Right lobe of liver (tissue), 6 donors: ENCODE measurements at regions not wholly inside any gene's neighbourhood (a gene's known extent, or its start where the extent isn't known, plus 50 kb on each side); places are given as distances from the start of the nearest gene placed in this dataset.

ENCODE experiments used
- ATAC-seq, 4 donors: fragments of 200-7000 bp; cut with Tn5 transposase; one replicate each; pipeline ENCODE4 v1.9.1; 2020; ENCODE audit warnings: mild to moderate bottlenecking in 4 of 4, moderate library complexity in 4 of 4
- DNase-seq, 3 donors: peaks; one replicate each; pipeline ENCODE4 v3.0.0-alpha.2; 2020
- H3K27ac ChIP-seq, 3 donors: fragments of 200-600 bp; one replicate each; pipeline ENCODE4 v1.8.0; 2022
- H3K27me3 ChIP-seq, 2 donors: fragments of 200-600 bp; one replicate each; pipeline ENCODE4 v1.8.0; 2022
- H3K36me3 ChIP-seq, 4 donors: fragments of 200-600 bp; sonication (generic) in 1 of 4; one replicate each; pipeline versions ENCODE4 v1.5.1 to v1.8.0; 2017 to 2022; ENCODE audit warnings: control low read depth in 1 of 4
- H3K4me1 ChIP-seq, 4 donors: fragments of 200-600 bp; sonication (generic) in 1 of 4; one replicate each; pipeline versions ENCODE4 v1.5.1 to v1.8.0; 2017 to 2022; ENCODE audit warnings: control low read depth in 1 of 4
- H3K4me3 ChIP-seq, 3 donors: fragments of 200-600 bp; one replicate each; pipeline ENCODE4 v1.8.0; 2022
- H3K9me3 ChIP-seq, 4 donors: fragments of 200-600 bp; sonication (generic) in 1 of 4; one replicate each; pipeline versions ENCODE4 v1.5.1 to v1.8.0; 2017 to 2022; ENCODE audit warnings: control low read depth in 1 of 4
- CTCF ChIP-seq, 4 donors: fragments of 200-600 bp in 3 of 4; fragments of 450-650 bp in 1 of 4; IDR thresholded peaks; one replicate each; pipeline versions ENCODE4 v1.5.1 to v1.8.0; 2016 to 2022; ENCODE audit warnings: antibody characterized with exemption in 4 of 4, mild to moderate bottlenecking in 2 of 4
- POLR2A ChIP-seq: fragments of 450-650 bp; IDR thresholded peaks from one replicate; pipeline ENCODE4 v1.6.1; 2017; ENCODE audit warnings: antibody characterized with exemption, mild to moderate bottlenecking
- WGBS: methylation state at CpG from one replicate; pipeline ENCODE4 v1.1.6; 2018; ENCODE audit warnings: low coverage, low lambda C conversion rate; ENCODE audit not compliant: insufficient coverage; ENCODE audit errors: missing lambda C conversion rate; 5-methylcytosine and 5-hydroxymethylcytosine counted together
- intact Hi-C, 2 donors: fragments of 100-400 bp; cut with DNase I; formaldehyde crosslinking; loops; one replicate each; pipeline versions ENCODE4 v1.11.2 to v1.14.1; 2022
- donor health status: DM: no; HTN: yes; CAD: no.
- donor health status: DM: no; HTN: no; CAD: no.
- donor health status: DM: no; HTN: no; CAD: no.
- donor health status: DM: no; HTN: yes; CAD: no.
- donor health status: DM: no; HTN: yes; CAD: no.

GRCh38 chr1:185654952-185655314, 79.3 kb upstream of the HMCN1 start:
- no peak for DNase-seq
- Histone ChIP-seq H3K27ac (no peak overlapping the region), H3K36me3 (no peaks in the 10 kb centered on the region), H3K27me3 (no peaks in the 10 kb centered on the region), H3K4me1 (no peaks in the 10 kb centered on the region), H3K9me3 (no peaks in the 10 kb centered on the region), H3K4me3 (no peak overlapping the region)
- ATAC-seq: no peak
- TF ChIP-seq POLR2A: no peak
- no peak for TF ChIP-seq CTCF (IDR thresholded peaks at IDR 0.05)
- intact Hi-C loops: no loop called here

- Histone ChIP-seq H3K27me3 (no peaks in the 10 kb centered on the region), H3K4me3 (no peak overlapping the region), H3K27ac (no peak overlapping the region), H3K36me3 (no peaks in the 10 kb centered on the region), H3K4me1 (no peaks in the 10 kb centered on the region), H3K9me3 (no peaks in the 10 kb centered on the region)
- DNase-seq (no peak), ATAC-seq (peak in 1 of 4 donors; percentile 35)
- 80% methylated on average over 4 of the region's 4 CpGs for WGBS
- no peak for TF ChIP-seq CTCF (IDR thresholded peaks at IDR 0.05)
- no peak for TF ChIP-seq POLR2A
- intact Hi-C loops: no loop called here
Measured at GRCh38 chr1:185654199-185654951, 79.8 kb upstream of the HMCN1 start.

GRCh38 chr1:185653615-185654014, 80.6 kb upstream of the HMCN1 start:
- ATAC-seq (no peak), DNase-seq (no peak)
- Histone ChIP-seq H3K27me3 (no peaks in the 10 kb centered on the region), H3K4me3 (no peak overlapping the region), H3K4me1 (no peaks in the 10 kb centered on the region), H3K9me3 (no peaks in the 10 kb centered on the region), H3K27ac (no peak overlapping the region), H3K36me3 (no peaks in the 10 kb centered on the region)
- TF ChIP-seq CTCF (IDR thresholded peaks at IDR 0.05): no peak
- TF ChIP-seq POLR2A: no peak
- intact Hi-C loops: no loop called here
- WGBS: 77% methylated on average over 1 of the region's 1 CpG

- ATAC-seq (no peak), DNase-seq (no peak)
- Histone ChIP-seq H3K27me3 (no peaks in the 10 kb centered on the region), H3K27ac (no peak overlapping the region), H3K4me1 (peaks cover 0 to 3% (median 0%) of the 10 kb centered on the region in 4 donors), H3K36me3 (no peaks in the 10 kb centered on the region), H3K9me3 (no peaks in the 10 kb centered on the region), H3K4me3 (no peak overlapping the region)
- intact Hi-C loops: no loop called here
- TF ChIP-seq CTCF (IDR thresholded peaks at IDR 0.05) (no peak), POLR2A (no peak)
- 75% methylated on average over 2 of the region's 2 CpGs for WGBS
Measured at GRCh38 chr1:185652348-185652747, 81.8 kb upstream of the HMCN1 start.
